HG02981 (cell line): ENCODE measurements at regions not wholly inside any gene's neighbourhood (a gene's known extent, or its start where the extent isn't known, plus 50 kb on each side); places are given as distances from the start of the nearest gene placed in this dataset.
A peak's percentile ranks its signal among the peaks of the same experiment; 100 is the strongest.
"Not testable (repeated sequence)": the region's sequence is repeated elsewhere in the genome, so short reads cannot be mapped to it uniquely, and the experiment has no call there.

Source experiments
- ATAC-seq: cut with Tn5 transposase; IDR thresholded peaks from one replicate; pipeline ENCODE4 v1.9.1; 2021; ENCODE audit warnings: mild to moderate bottlenecking, moderate library complexity; ENCODE audit not compliant: unreplicated experiment

DNA sequence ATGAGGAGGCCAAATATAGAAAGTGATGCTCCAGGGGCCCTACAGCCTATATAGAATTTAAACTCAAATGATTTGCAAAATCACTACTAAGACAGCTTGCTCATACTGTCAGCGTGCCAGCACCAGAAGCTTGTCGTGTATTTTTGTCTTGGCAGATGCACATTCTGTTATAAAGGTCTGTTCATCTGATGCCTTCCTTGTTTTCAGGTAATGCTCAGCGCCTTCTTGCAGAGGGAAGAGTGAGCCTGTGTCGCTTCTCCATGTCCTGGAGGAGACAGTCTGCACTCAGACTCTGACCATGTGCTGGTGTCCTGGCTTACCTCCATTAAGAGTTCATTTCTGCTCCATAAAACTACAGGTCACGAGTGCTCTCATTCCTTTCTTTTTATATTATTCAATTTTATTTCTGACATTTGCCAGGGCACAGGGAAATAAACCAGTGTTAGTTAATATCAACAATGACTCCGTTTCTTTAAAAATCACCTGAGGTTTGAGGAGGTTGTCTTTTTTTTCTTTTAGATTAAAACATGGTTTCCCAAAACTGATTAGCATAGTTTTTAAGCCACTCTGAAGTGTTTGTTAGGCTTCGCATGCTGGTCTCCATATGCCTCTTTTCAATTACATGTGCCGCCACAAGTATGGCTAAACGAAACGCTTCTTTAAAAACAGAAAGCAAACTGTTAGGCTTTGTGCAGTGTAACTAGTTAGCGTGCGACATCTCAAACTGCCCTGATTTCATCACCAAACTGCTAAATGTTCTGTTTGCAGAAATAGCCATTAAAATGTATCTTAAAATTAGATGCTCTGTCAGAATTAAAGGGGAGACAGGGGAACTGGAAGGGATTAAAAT lies 215.2 kb upstream of the GK2 start:
- no peak for ATAC-seq

DNA sequence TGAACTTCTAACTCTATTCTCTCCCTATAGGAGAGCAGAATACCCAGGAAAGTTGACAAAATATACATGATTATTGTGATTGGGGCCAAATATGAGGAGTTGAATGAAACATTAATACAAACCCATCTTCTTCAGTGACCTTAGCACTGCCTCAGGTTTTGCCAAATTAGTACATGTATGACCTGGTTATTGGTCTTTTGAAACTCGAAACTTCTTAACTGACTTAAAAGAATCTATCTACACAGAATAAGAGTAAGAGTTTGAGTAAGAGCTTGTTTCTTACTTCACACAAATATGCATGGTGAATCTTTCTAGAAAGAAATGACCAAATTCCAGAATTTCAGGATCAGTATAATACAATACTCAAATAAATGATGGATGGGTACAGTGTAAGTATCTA lies 213.0 kb upstream of the GK2 start:
- ATAC-seq: no peak

DNA sequence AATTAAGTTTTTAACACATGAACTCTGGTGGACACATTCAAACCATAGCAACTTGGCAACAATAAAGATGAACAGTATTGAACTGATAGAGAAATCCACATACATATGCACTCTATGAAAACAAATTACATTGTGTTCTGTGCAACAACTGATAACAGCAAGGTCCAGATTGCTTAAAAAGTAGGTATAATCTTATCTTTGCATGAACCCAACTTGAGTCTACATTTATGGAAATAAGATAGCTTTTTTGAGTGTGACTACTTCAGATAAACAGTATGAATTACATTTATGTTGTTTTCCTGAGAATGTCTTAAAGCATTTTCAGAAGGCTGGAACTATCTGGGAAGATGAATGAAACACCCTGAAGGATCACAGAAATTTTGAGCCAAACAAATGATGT lies 212.6 kb upstream of the GK2 start:
- ATAC-seq: no peak

DNA sequence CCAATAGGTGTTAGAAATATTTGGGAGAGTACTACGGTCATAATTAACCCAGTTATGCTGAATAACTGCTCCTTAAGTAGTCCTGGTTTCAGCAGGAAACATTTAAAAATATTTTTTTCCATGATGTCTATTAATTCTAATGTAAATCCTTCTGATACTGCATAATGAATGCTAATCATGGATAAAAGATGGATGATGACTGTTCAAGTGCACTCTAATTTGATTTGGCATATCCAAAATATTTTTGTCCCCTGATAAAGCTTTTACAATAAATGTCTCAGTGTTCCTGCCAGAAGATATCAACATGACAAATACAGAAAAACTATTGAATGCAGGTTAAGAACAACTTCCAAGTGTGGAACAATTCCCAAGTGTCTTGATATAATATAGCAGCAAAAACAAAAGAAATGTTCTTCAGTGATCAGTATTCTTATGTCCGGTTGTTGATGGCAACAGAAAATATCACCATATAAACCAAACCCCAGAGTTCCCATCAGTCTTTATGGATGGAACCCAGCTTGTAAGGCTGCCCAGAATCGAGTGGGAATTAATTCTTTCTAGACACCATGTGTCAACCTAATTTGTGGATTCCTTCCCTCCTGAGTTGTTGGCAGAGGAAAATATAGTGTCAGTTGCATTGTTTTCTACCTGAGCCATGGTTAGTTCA lies 205.4 kb upstream of the GK2 start:
- ATAC-seq: no peak

DNA sequence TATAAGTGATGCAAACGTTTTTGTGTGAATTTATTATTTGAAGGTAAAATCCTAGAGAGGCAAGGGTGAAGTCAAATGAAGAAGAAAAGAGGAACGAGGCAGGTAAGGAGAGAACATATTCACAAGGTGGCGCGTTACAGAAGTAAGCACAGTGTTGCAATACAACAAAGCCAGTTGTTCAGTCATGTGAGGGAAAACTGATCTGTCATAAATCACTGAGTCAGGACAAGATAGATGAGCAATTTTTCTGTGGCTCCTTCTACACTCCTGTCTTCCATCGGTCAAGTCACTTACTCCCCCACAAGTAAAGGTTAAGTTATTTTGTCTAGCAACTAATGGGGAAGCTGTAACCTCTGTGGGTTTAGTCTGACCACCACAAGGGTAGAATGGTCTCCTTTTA lies 203.0 kb upstream of the GK2 start:
- no peak for ATAC-seq

DNA sequence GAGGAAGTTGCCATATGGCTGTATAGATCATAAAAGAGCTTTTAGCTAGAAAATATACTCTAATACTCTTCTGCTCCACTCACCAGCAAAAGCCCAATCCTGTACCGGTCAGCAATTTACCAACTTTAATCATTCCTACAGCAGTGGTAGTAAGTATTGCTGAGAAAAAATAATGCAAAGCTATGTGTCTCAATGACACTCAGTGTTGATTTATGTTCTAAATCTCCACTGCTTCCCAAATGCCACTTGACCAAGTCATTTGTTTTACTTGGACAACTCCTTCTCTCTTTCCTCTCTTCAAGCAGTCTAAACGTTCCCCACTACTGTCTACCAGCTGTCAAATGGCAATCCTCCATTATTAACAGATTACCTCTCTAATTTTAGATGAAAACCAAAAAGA lies 201.8 kb upstream of the GK2 start:
- ATAC-seq: no peak

DNA sequence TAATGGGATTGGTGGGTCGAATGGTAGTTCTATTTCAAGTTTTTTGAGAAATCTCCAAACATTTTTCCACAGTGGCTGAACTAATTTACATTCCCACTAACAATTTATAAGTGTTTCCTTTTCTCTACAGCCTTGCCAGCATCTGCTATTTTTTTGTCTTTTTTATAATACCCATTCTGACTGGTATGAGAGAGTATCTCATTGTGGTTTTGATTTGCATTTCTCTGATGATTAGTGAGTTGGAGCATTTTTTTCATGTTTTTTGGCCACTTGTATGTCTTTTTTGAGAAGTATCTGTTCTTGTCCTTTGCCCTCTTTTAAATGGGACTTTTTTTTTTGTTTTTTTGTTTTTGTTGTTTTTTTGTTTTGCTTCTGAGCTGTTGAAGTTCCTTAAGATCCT lies 200.0 kb upstream of the GK2 start:
- ATAC-seq: no peak

DNA sequence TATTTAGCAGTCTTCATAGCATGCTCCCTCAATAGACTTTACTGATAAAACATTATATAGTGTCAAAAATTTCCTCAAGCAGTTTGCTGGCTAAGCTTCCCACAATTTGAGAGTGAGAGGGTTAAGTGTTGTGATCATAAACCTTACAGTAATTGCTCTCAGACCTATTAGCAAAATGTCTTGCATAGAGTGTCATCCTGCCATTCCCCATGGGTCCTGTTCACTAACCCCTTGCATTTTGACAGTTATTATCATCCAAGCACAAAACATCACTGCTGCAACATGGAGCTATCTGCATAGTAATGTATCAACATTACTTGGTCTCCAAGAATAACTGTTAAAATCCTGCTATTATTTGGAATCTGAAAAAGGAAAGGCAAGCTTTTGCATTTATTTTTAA lies 196.1 kb upstream of the GK2 start:
- ATAC-seq: no peak

DNA sequence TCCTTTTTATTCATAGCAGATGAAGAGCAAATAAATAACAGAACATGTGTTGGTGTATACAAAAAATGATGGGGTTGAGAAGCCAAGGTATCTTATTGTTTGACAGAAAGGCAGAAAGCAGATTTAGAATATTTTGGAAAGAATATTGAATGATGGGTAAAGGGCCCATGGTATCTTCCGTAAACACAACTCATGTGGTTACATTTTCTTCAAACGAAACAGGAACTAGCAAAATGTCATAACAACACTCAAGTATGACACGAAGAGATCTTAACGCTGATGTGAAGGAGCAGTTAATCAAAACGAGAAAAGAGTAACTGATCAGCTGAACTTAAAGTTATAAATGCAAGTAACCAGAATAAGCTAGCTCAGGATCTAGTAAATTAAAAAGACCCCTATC lies 195.7 kb upstream of the GK2 start:
- ATAC-seq: peak; percentile 77

DNA sequence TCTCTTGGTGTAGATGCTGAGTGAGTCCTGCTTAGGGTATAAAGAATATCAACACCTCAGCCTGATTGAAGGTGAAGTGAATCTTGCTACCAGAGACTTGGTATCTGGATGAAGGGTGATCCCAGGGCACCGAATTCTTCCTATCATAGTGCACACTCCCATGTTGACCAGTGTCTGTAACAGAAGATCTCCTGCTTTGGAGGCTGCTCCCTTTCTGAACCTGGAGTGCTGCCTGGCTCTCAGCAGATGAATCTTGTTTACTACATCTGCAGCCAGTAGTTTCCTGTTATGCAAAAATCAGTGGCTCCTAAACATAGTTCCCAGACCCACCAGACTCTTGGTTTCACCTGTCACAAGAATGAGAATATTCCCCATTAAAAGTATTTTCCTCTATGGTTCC lies 191.7 kb upstream of the GK2 start:
- no peak for ATAC-seq

DNA sequence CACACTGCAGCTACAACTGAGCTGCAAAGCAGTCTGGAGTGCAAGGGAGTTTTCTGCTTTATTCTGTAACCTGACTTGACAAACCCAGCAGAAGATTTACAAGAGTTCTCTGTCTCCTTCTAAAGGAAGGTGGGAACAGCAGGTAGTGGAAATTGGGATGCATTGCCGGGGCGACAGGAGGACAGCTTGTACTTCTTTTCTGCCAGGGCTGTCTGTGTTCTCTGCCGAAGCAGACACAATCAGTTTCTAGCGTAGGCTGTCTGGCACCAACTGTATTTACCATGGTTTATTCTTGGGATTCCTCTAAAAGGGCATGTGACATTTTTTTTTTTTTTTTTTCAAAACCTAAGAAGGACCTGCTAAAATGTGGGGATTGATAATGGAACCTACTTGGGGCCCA lies 190.8 kb upstream of the GK2 start:
- no peak for ATAC-seq

DNA sequence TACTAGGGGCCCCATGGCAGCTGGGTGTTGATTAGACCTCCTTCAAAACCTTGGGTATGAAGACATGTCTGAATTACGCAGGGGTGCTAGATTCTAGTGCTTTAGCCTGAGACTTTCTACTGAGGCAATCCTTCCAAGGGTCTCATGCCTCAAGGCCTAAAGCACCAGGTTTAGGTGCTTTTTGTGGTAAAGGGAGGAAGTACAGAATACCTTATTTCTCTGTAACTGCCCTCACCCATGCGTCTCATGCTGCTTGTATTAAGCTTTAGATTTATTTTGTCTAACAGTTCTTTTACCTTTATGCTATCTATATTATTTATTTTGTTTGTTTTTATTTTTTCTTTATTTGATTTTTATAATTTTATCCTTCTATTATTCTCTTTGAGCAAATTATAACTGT lies 190.2 kb upstream of the GK2 start:
- ATAC-seq: no peak

DNA sequence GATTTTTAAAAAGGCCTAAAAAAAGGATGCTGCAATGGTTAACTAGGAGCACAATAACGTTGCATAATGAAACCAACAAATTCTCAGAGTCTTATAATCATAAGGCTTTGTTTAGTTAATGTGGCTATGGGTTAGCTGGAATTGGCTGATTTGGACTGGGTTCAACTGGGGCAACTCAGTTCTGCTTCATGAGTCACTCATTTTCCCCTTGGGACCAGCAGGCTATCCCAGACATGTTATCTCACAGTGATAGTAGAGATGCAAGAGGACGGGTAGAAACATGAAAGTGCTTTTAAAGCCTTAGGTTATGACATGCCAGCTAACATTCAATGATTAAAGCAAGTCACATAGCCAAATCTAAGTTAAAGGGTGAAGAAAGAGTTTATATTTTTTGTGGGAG lies 189.2 kb upstream of the GK2 start:
- ATAC-seq: no peak

DNA sequence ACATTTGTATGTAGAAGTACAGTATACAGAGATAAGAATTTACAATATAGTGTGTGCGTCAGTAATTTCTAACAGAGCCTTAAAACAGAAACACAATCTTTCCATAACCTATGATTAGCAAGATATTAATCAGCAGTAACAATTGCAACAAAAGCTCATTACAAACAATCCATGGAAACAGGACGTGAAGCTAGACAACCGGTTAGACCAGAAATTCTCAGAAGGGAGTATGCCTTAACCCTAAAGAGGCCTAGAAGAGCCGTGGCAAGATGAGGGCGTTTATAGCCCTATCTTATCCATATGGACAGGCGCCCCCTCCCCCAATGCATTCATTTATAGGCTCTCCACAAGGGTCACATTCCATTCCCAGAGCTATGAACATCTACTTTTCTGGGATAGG lies 184.2 kb upstream of the GK2 start:
- not testable (repeated sequence) for ATAC-seq

DNA sequence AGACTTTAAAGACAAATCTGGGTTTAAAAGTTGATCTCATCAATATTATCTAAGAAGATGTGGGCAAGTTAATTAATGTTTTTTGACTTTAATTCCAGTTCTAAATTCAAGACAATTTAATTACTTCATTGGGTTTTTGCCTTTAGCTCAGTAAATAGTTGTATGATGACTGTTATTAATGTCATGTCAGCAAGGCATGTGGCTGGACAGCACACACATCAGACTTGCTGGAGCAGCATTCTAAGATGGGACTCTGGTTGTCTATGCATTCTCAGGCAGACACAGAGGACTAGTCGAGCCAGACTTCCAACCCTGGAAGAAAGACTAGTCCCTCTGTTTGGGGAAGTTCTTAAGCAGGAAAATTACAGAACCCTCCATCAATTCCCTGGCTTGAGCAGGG lies 180.7 kb upstream of the GK2 start:
- no peak for ATAC-seq

DNA sequence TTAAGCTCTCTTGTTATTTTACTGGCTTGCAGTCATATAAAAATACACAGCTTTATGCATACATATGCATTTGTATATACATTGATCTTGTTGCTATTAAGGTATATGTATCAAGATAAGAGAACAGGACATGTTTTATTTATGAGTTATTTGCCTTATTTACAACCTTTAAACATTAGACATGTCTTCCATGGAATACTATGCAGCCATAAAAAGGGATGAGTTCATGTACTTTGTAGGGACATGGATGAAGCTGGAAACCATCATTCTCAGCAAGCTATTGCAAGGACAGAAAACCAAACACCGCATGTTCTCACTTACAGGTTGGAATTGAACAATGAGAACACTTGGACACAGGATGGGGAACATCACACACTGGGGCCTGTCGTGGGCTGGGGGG lies 179.2 kb upstream of the GK2 start:
- ATAC-seq: not testable (repeated sequence)

DNA sequence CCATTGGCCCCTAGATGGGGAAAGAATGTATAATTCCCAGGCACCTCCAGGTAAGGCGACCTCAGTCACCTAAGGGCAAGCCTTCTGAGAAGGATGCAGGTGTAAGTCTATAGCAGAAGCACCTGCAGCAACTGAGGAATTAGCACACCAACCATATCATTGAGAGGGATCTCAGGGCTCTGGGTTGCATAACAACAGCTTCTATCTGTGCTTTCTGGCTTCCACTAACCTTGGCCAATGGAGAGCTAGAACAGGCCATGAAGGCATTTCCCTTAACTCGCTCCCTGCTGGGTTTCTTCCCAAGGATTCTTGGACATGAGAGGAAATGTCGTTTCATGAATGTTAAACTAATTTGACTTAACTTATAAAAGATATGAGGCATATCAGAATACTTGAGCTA lies 177.8 kb upstream of the GK2 start:
- ATAC-seq: no peak

DNA sequence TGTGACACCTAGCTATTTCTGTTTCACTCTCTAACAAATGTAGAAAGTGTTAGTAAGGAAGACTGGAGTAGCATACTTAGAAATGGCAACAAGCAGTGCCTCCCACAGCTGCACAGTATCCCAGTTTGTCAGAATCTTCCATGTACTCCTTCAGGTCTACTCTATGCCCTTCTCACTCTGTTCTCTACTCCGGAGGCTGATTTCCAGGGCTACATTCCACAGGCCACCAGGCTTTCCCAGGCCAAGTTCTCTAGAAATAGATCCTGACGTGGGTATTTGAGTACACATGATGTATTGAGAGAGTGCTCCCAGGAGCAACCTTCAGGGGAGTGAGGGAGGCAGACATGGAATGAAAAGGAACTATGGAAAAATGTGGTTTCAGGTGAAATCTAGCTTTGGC lies 177.3 kb upstream of the GK2 start:
- no peak for ATAC-seq

DNA sequence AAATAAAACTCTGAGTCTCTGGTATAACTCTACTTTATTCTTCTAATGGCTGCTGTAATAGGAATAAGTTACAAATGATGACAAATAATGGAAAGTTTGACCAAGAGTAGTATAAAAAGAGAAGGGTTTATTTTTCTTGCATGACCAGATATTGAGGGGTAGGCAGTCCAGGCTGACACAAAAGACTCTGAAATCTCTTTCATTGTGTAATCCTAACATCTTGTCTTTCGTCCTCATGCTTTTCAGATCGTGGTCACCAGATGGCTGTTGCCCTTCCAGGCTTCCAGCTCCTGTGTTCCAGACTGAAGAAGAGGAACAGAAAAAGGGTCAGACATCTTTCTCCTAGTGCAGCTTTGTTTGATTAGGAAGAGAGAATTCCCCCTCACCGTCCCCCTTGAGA lies 176.9 kb upstream of the GK2 start:
- no peak for ATAC-seq

DNA sequence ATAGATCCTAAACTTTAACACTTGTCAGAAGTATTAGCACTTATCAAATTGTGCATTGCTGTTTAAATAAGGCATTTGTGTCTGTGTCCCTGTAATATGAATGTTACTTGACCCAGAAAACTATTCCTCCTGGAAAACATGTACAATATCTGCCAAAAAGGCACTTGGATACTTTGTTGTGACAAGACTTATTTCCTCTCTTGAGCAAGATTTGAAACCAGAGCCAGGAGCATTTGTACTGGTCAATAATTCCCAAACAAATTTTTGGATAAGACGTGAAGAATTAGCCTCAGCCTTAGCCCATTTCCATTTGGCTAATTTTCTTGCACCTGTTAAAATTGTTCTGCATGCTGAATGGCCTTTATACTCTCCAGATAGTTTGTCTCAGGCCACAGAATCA lies 176.3 kb upstream of the GK2 start:
- no peak for ATAC-seq

DNA sequence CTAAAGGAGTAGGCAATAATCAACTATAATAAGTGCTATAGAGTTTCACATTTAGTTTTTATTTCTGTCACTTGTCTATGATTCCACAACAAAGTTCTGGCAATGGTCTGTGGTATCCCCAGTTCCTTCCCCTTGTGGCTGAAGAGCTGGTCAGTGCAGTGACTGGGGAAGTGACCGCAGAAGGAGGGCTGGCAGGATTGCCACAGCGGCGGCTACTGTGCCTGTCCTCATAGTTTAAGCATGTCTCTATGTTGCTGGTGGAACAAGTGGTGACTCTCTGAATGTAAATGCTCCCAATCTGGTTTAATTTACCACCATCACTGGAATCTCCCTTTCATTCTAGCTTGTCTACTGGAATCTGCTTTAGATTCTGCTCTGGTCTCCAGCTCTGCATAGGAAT lies 170.6 kb upstream of the GK2 start:
- ATAC-seq: no peak

DNA sequence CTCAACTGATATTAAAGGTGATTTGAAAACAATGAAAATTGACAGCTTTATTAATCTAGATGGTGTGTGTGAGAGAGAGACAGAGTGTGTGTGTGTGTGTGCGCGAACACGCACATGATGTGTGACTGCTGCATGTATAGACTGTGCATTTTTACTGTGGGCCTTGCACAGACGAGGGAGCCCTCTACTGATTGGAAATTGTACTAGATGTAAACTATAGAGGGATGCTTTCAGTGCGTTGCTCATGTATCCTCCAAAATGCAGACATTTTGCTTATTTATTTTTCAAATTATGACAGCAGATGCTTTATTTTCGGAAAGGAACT lies 168.4 kb upstream of the GK2 start:
- ATAC-seq: no peak
